IMR-90 (cell line): ENCODE measurements at regions not wholly inside any gene's neighbourhood (a gene's known extent, or its start where the extent isn't known, plus 50 kb on each side); places are given as distances from the start of the nearest gene placed in this dataset.

Experiments used
- ATAC-seq: fragments of 200-7000 bp; cut with Tn5 transposase; 2 replicates; pipeline ENCODE4 v1.9.1; 2020; ENCODE audit warnings: low read depth, mild to moderate bottlenecking, moderate library complexity
- BruUV-seq: library from RNA; stranded (reverse); fragments of 400-500 nt; replicated peaks from 2 replicates; lab custom pipeline; 2021; lab: Mats Ljungman, UMichigan
- CTCF ChIA-PET: fragments of 300-600 bp; formaldehyde crosslinking; extraction: SDS; loops from one replicate; lab custom pipeline; 2021; ENCODE audit warnings: antibody characterized with exemption; lab: Yijun Ruan, JAX
- POLR2A ChIA-PET: fragments of 300-600 bp; sonication (Branson Sonifier 250); formaldehyde crosslinking; loops from one replicate; lab custom pipeline; 2022; ENCODE audit warnings: antibody characterized with exemption; ENCODE audit not compliant: unreplicated experiment; lab: Charles Lee
- DNase-seq: peaks from one replicate; pipeline ENCODE4 v3.0.0; 2013
- H2AFZ ChIP-seq: replicated peaks from 2 replicates; pipeline ENCODE3; 2013; ENCODE audit warnings: low read length, mild to moderate bottlenecking; ENCODE audit not compliant: poor library complexity
- H2AK5ac ChIP-seq: 2 replicates; pipeline ENCODE4 v1.6.1; 2013; ENCODE audit warnings: low read depth, low read length, inconsistent platforms
- H2AK9ac ChIP-seq: replicated peaks from 2 replicates; pipeline ENCODE3; 2013; ENCODE audit warnings: mild to moderate bottlenecking, low read depth, low read length, moderate library complexity; ENCODE audit not compliant: poor library complexity
- H2BK120ac ChIP-seq: 2 replicates; pipeline ENCODE4 v1.6.1; 2013; ENCODE audit warnings: low read depth, low read length, inconsistent platforms
- H2BK15ac ChIP-seq: 3 replicates; pipeline ENCODE4 v1.6.1; 2013; ENCODE audit warnings: low read depth, low read length, inconsistent platforms
- H2BK20ac ChIP-seq: 2 replicates; pipeline ENCODE4 v1.6.1; 2013; ENCODE audit warnings: low read depth, mild to moderate bottlenecking, inconsistent platforms, low read length, moderate library complexity
- H2BK5ac ChIP-seq: 2 replicates; pipeline ENCODE4 v1.6.1; 2013; ENCODE audit warnings: mild to moderate bottlenecking, low read depth, low read length, inconsistent platforms; ENCODE audit not compliant: poor library complexity, severe bottlenecking
- H3K14ac ChIP-seq: replicated peaks from 2 replicates; pipeline ENCODE4 v1.6.1; 2013; ENCODE audit warnings: low read depth, low read length, inconsistent platforms
- H3K18ac ChIP-seq: 2 replicates; pipeline ENCODE4 v1.6.1; 2013; ENCODE audit warnings: low read depth, low read length, control low read depth
- H3K23ac ChIP-seq: 2 replicates; pipeline ENCODE4 v1.6.1; 2013; ENCODE audit warnings: low read depth, low read length, inconsistent platforms
- H3K27ac ChIP-seq: 2 replicates; pipeline ENCODE4 v1.5.1; 2013; ENCODE audit warnings: mild to moderate bottlenecking, control low read depth, low read length; ENCODE audit not compliant: insufficient read depth
- H3K27me3 ChIP-seq: 2 replicates; pipeline ENCODE4 v1.6.1; 2013; ENCODE audit warnings: low read length; ENCODE audit not compliant: control insufficient read depth, insufficient read depth
- H3K36me3 ChIP-seq: 2 replicates; pipeline ENCODE4 v1.6.1; 2013; ENCODE audit warnings: low read length, mixed read lengths; ENCODE audit not compliant: control insufficient read depth, insufficient read depth
- H3K4ac ChIP-seq: 2 replicates; pipeline ENCODE4 v1.6.1; 2013; ENCODE audit warnings: low read depth, low read length, inconsistent platforms
- H3K4me1 ChIP-seq: 2 replicates; pipeline ENCODE4 v1.6.1; 2013; ENCODE audit warnings: low read length, mixed read lengths; ENCODE audit not compliant: control insufficient read depth, insufficient read depth
- H3K4me2 ChIP-seq: 2 replicates; pipeline ENCODE4 v1.6.1; 2013; ENCODE audit warnings: low read depth, mild to moderate bottlenecking, control low read depth, low read length, moderate library complexity
- H3K4me3 ChIP-seq: 2 replicates; pipeline ENCODE4 v1.5.1; 2013; ENCODE audit warnings: low read depth, mild to moderate bottlenecking, control low read depth, low read length, moderate library complexity; ENCODE audit not compliant: insufficient read depth
- H3K56ac ChIP-seq: 2 replicates; pipeline ENCODE4 v1.6.1; 2013; ENCODE audit warnings: low read length, inconsistent platforms; ENCODE audit not compliant: insufficient read depth; ENCODE audit errors: extremely low read depth
- H3K79me1 ChIP-seq, 2 experiments: 2 replicates each; pipeline ENCODE4 v1.6.1; 2013; ENCODE audit warnings: low read length in 2 of 2, inconsistent platforms in 1 of 2, low read depth in 1 of 2
- H3K9ac ChIP-seq: 2 replicates; pipeline ENCODE4 v1.6.1; 2013; ENCODE audit warnings: low read depth, low read length, control low read depth
- H3K9me1 ChIP-seq: 2 replicates; pipeline ENCODE4 v1.6.1; 2013; ENCODE audit warnings: low read length, inconsistent platforms; ENCODE audit not compliant: insufficient read depth
- H3K9me3 ChIP-seq: 2 replicates; pipeline ENCODE4 v1.6.1; 2013; ENCODE audit warnings: low read length; ENCODE audit not compliant: control insufficient read depth, insufficient read depth
- H4K20me1 ChIP-seq: 2 replicates; pipeline ENCODE4 v1.6.1; 2013; ENCODE audit warnings: low read length, inconsistent platforms; ENCODE audit not compliant: insufficient read depth
- H4K5ac ChIP-seq: 2 replicates; pipeline ENCODE4 v1.6.1; 2013; ENCODE audit warnings: mild to moderate bottlenecking, low read depth, low read length, control low read depth
- H4K8ac ChIP-seq, 2 experiments: 2 replicates each; pipeline ENCODE4 v1.6.1; 2013; ENCODE audit warnings: low read depth in 2 of 2, low read length in 2 of 2, control low read depth in 1 of 2, inconsistent platforms in 1 of 2
- H4K91ac ChIP-seq: 2 replicates; pipeline ENCODE4 v1.6.1; 2013; ENCODE audit warnings: low read depth, low read length, inconsistent platforms; ENCODE audit not compliant: insufficient read depth
- BHLHE40 ChIP-seq: fragments of 150-350 bp; IDR thresholded peaks from 2 replicates; pipeline ENCODE4 v1.6.1; 2016; ENCODE audit warnings: mild to moderate bottlenecking, low read depth, low read length
- CHD1 ChIP-seq: IDR thresholded peaks from 2 replicates; pipeline ENCODE4 v1.6.1; 2012; ENCODE audit warnings: low read depth, low read length, improper control_type of control experiment
- ELK1 ChIP-seq: fragments of 150-350 bp; IDR thresholded peaks from 2 replicates; pipeline ENCODE4 v1.6.1; 2016; ENCODE audit warnings: low read depth, mild to moderate bottlenecking, low read length, moderate library complexity, borderline replicate concordance
- MAZ ChIP-seq: IDR thresholded peaks from 2 replicates; pipeline ENCODE4 v1.6.1; 2012; ENCODE audit warnings: low read depth, mild to moderate bottlenecking, low read length, improper control_type of control experiment, moderate library complexity, borderline replicate concordance
- NFE2L2 ChIP-seq: fragments of 150-350 bp; IDR thresholded peaks from 2 replicates; pipeline ENCODE4 v1.6.1; 2016; ENCODE audit warnings: low read depth, mild to moderate bottlenecking, low read length
- POLR2A ChIP-seq: IDR thresholded peaks from 2 replicates; pipeline ENCODE4 v1.6.1; 2012; ENCODE audit warnings: mild to moderate bottlenecking, low read depth, low read length
- RFX5 ChIP-seq: IDR thresholded peaks from 2 replicates; pipeline ENCODE4 v1.8.0; 2012; ENCODE audit warnings: low read depth, mild to moderate bottlenecking, low read length, moderate library complexity
- SMC3 ChIP-seq: fragments of 150-350 bp; IDR thresholded peaks from 2 replicates; pipeline ENCODE4 v1.6.1; 2016; ENCODE audit warnings: low read depth, mild to moderate bottlenecking, antibody characterized with exemption, low read length, moderate library complexity
- USF2 ChIP-seq: fragments of 150-350 bp; IDR thresholded peaks from 2 replicates; pipeline ENCODE4 v1.6.1; 2017; ENCODE audit warnings: mild to moderate bottlenecking, antibody characterized with exemption, low read length, low read depth
- WGBS, 2 experiments: methylation state at CpG; one replicate each; pipeline versions ENCODE4 v1.1.5 to v1.1.7; 2013; ENCODE audit warnings: missing lambda C conversion rate in 2 of 2; ENCODE audit not compliant: insufficient read length in 1 of 2; ENCODE audit errors: extremely low coverage in 2 of 2; 5-methylcytosine and 5-hydroxymethylcytosine counted together
- dilution Hi-C: fragments of 300-500 bp; cut with HindIII; formaldehyde crosslinking; loops from one replicate; pipeline ENCODE4 v1.14.3; 2018; ENCODE audit warnings: low sequenced_read_pairs; ENCODE audit not compliant: unreplicated experiment
- in situ Hi-C: fragments of 300-500 bp; cut with MboI; formaldehyde crosslinking; loops from 3 replicates; pipeline ENCODE4 v1.14.3; 2019; ENCODE audit warnings: low sequenced_read_pairs, inconsistent platforms, mixed read lengths
- intact Hi-C: fragments of 100-400 bp; cut with micrococcal nuclease; formaldehyde crosslinking; loops from 2 replicates; pipeline ENCODE4 v1.10.0; 2022

- in situ Hi-C loops: no loop called here
- no peak overlapping the region for H2BK120ac ChIP-seq
Measured at GRCh38 chr20:55456316-55456940, 548.9 kb downstream of the CBLN4 start.

More at GRCh38 chr20:55456316-55456940, 548.9 kb downstream of the CBLN4 start:
- H3K9me1 ChIP-seq: no peaks in the 10 kb centered on the region
- no peak overlapping the region for H3K14ac ChIP-seq
- no peak overlapping the region for H2AK5ac ChIP-seq
- H3K9ac ChIP-seq: no peak overlapping the region
- H2AK9ac ChIP-seq: no peak overlapping the region
- no peaks in the 10 kb centered on the region for H3K27me3 ChIP-seq
- no peaks in the 10 kb centered on the region for H3K4me1 ChIP-seq
- no peaks in the 10 kb centered on the region for H3K79me1 ChIP-seq
- DNase-seq (no peak), ATAC-seq (no peak)
- no peak overlapping the region for H3K27ac ChIP-seq
- H3K36me3 ChIP-seq: no peaks in the 10 kb centered on the region
- ChIA-PET POLR2A (no interaction called here), CTCF (no interaction called here)
- WGBS, 2 experiments: no CpG with 5 or more reads among the region's 1 CpG
- H2BK15ac ChIP-seq: no peak overlapping the region
- no peak overlapping the region for H3K4me3 ChIP-seq
- H4K5ac ChIP-seq: no peak overlapping the region
- no peak overlapping the region for H3K4me2 ChIP-seq
- no TSS peak for BruUV-seq
- no peak overlapping the region for H4K8ac ChIP-seq
- dilution Hi-C loops (no loop called here), intact Hi-C loops (no loop called here)
- no peak overlapping the region for H3K23ac ChIP-seq
- H2BK20ac ChIP-seq: no peak overlapping the region
- H3K56ac ChIP-seq: no peak overlapping the region
- no peak overlapping the region for H3K18ac ChIP-seq
- no peak overlapping the region for H2BK5ac ChIP-seq
- H2AFZ ChIP-seq: no peak overlapping the region
- no peak overlapping the region for H4K91ac ChIP-seq
- peaks cover 7% of the 10 kb centered on the region for H3K9me3 ChIP-seq
- H4K20me1 ChIP-seq: no peaks in the 10 kb centered on the region
- no peak overlapping the region for H3K4ac ChIP-seq
- TF ChIP-seq CHD1 (no peak), ELK1 (no peak), MAZ (no peak), SMC3 (no peak), RFX5 (no peak), NFE2L2 (no peak), POLR2A (no peak), BHLHE40 (no peak), USF2 (no peak)
